LNCAP (cell line): ENCODE measurements at regions not wholly inside any gene's neighbourhood (a gene's known extent, or its start where the extent isn't known, plus 50 kb on each side); places are given as distances from the start of the nearest gene placed in this dataset.
A peak's percentile ranks its signal among the peaks of the same experiment; 100 is the strongest.

Experiments used
- CTCF ChIP-seq: fragments of 450-650 bp; IDR thresholded peaks from 2 replicates; pipeline ENCODE4 v1.5.1; 2017; ENCODE audit warnings: mild to moderate bottlenecking

GRCh38 chr20:60262967-60263603 lies 304.9 kb downstream of the CDH26 start:
- peak; percentile 78 for TF ChIP-seq CTCF

- no peak for TF ChIP-seq CTCF
These were observed 305.8 kb downstream of the CDH26 start for GRCh38 chr20:60263725-60264709.

GRCh38 chr20:60266177-60266823 lies 308.1 kb downstream of the CDH26 start:
- TF ChIP-seq CTCF, result no peak

- no peak for TF ChIP-seq CTCF
These were observed 310.3 kb downstream of the CDH26 start for GRCh38 chr20:60268491-60268890.

GRCh38 chr20:60269573-60270162 lies 311.4 kb downstream of the CDH26 start:
- no peak for TF ChIP-seq CTCF

- TF ChIP-seq CTCF, result no peak
These were observed 312.1 kb downstream of the CDH26 start for GRCh38 chr20:60270341-60270740.

- peak; percentile 46; the same call in 1 of the 2 replicates for TF ChIP-seq CTCF
These were observed 313.4 kb downstream of the CDH26 start for GRCh38 chr20:60271597-60271996.
